Fibroblast of pulmonary artery (primary cell): ENCODE measurements at regions not wholly inside any gene's neighbourhood (a gene's known extent, or its start where the extent isn't known, plus 50 kb on each side); places are given as distances from the start of the nearest gene placed in this dataset.
A peak's percentile ranks its signal among the peaks of the same experiment; 100 is the strongest.

Experiments
- DNase-seq: peaks from one replicate; pipeline ENCODE4 v3.0.0-alpha.2; 2010; ENCODE audit warnings: low read depth
- H3K4me3 ChIP-seq: replicated peaks from 2 replicates; pipeline ENCODE4 v1.5.1; 2011; ENCODE audit warnings: low read depth, mild to moderate bottlenecking, control low read depth, low read length, moderate library complexity
- TF ChIP-seq, protein P1 (sequence below): IDR thresholded peaks from 2 replicates; pipeline ENCODE4 v1.5.1; 2011; ENCODE audit warnings: mild to moderate bottlenecking, control low read depth, low read length, inconsistent platforms; ENCODE audit errors: missing control alignments

DNA sequence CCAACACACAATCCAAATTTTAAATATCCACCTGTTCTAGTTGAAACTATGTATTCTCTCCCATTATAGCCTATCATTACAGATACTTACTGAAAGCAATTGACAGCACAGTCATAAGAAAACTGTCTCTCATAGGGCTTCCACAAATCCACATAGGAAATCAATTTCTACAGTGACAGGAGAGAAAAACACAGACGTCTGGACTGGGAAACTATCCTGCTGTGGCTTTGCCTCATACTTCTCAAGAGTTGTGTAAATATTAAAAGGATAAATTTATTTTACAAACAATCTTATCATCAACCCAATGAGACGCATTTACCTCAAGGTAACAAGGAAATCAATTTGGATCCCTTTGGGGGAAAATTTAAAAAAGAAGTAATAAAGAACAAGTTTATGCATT is 517.5 kb downstream of the EFNA5 start:
- TF ChIP-seq, protein P1, sequence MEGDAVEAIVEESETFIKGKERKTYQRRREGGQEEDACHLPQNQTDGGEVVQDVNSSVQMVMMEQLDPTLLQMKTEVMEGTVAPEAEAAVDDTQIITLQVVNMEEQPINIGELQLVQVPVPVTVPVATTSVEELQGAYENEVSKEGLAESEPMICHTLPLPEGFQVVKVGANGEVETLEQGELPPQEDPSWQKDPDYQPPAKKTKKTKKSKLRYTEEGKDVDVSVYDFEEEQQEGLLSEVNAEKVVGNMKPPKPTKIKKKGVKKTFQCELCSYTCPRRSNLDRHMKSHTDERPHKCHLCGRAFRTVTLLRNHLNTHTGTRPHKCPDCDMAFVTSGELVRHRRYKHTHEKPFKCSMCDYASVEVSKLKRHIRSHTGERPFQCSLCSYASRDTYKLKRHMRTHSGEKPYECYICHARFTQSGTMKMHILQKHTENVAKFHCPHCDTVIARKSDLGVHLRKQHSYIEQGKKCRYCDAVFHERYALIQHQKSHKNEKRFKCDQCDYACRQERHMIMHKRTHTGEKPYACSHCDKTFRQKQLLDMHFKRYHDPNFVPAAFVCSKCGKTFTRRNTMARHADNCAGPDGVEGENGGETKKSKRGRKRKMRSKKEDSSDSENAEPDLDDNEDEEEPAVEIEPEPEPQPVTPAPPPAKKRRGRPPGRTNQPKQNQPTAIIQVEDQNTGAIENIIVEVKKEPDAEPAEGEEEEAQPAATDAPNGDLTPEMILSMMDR: no peak
- no peak for DNase-seq
- H3K4me3 ChIP-seq: no peak overlapping the region

DNA sequence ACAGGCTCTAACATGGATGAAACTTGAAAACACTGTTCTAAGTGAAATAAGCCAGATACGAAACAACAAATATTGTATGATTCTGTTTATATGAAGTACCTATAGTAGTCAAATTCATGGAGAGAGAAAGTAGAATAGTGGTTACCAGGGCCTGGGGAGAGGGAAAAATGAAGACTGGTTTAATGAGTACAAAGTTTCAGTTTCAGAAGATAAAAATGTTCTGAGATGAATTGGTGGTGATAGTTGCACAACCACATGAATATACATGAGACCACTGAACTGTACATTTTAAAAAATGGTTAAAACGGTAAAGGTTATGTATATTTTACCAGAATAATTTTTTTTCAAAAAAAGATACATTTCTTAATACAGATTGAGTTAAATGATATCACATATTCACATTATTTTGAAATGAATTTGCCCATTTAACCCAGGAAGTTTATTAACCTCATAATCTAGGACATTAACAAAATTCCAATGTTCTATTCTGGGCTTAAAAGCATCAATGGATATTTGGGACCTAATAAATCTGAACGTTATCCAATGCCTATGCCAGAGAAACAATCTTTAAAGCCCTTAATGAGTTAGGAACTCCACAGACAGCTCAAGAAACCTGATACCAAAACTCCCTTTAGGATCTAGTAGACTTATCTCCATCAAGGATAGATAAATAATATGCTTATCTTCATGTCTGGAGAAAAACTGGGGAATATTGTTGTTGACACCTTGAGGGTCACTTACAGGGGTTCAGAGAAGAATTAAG is 521.3 kb downstream of the EFNA5 start:
- TF ChIP-seq, protein P1: no peak
- no peak for DNase-seq
- no peak overlapping the region for H3K4me3 ChIP-seq

DNA sequence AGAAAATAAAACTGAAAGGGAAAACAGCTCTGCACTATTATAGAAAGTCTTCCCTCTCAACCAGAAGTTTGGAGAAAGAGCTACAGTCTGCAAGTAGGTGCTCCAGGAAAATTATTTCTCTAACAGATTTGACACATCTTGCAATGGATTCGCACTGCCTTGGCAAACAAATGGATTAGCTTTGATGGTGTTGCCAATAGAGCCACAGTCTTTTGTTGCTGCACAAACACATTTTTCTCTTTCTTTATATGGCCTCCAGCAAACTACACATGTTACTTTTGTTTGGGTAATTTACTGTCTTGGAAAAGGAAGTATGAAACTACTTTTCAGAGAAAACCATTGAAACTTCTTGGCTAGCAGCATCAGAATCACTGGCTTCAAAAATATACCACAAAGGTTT is 523.1 kb downstream of the EFNA5 start:
- TF ChIP-seq, protein P1: no peak
- no peak for DNase-seq
- H3K4me3 ChIP-seq: no peak overlapping the region

DNA sequence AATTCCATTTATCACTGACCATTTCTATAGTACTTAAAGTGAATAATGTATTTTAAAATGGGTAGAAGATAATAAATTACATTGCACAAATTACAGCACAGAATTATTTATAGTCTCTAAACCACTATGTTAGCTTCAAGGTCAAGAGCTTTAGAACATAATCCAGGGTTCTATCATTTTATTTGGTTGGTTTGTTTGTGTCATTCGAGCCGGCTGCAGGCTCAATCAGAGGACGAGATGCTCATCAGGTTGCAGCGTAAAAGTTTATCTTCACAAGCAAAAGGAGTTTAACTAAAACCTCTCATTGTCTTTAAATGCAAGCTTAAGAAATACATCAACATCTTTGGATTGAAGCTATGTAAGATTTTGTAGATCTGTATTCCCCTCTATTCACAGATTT is 523.8 kb downstream of the EFNA5 start:
- TF ChIP-seq, protein P1: no peak
- H3K4me3 ChIP-seq: no peak overlapping the region
- no peak for DNase-seq

DNA sequence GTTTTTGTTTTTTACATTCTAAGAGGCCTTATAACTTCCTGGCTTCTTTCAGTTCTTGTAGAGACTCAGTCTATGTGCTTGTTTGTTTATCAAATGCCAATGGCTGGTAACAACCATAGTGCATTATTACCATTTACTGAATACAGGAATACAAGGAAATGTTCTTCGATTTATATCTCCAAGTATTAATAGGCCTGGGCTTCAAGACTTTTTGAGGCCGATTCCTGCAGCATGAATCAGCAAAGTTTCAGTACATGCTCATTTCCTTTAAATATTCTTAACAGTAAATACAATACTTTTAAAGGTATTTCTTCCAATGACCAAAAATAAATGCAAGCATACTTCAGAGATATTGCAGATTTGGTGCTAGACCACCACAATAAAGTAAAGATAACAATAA is 535.3 kb downstream of the EFNA5 start:
- peak; percentile 71 for DNase-seq
- no peak overlapping the region for H3K4me3 ChIP-seq
- TF ChIP-seq, protein P1: no peak

DNA sequence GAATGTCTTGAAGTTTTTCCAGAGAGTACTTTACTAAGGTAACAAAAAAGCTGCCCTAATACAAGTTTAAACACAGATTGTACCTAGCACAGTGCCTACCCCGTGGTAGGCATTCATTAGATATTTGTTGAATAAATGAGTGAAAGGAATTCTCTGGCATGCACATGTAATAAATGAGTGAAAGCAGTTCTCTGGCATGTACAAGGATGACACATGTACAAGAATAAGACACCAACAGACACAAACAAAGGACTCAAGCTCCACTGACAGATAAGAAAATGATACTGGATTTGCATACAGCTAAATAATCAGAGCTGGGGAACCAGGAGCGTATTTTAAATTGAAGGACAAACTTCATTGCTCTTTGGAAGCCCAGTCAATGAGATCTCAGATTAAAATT is 535.8 kb downstream of the EFNA5 start:
- peak; percentile 16 for DNase-seq
- H3K4me3 ChIP-seq: no peak overlapping the region
- TF ChIP-seq, protein P1: no peak

DNA sequence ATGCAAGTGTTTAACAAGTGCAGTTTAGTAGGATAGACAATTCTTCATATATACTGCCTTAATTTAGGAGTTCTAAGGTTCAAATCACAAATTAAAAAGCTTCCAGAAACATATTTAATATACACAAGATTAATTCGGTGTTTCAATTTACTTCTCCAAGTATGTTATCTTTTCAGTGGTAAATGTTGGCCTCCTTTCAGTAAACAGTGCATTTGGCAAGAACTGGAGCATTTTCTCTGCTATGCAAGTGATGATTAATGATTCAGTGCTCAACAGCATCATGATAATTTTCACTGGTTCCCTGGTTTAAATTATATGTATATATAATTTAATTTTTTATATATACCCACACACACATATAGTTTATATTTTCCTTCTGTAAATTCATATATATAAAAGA is 541.7 kb downstream of the EFNA5 start:
- H3K4me3 ChIP-seq: no peak overlapping the region
- peak; percentile 73 for DNase-seq
- TF ChIP-seq, protein P1: no peak
